ENCODE measurements at regions not wholly inside any gene's neighbourhood (a gene's known extent, or its start where the extent isn't known, plus 50 kb on each side); places are given as distances from the start of the nearest gene placed in this dataset.

GRCh38 chr12:82029936-82030335 lies 270.8 kb upstream of the PPFIA2 start:
- no peak for DNase-seq

GRCh38 chr12:82028772-82029171 lies 269.6 kb upstream of the PPFIA2 start:
- no peak for DNase-seq

GRCh38 chr12:82027612-82028011 lies 268.5 kb upstream of the PPFIA2 start:
- no peak for DNase-seq

- no peak for DNase-seq
Measured at GRCh38 chr12:82025462-82025861, 266.3 kb upstream of the PPFIA2 start.

GRCh38 chr12:82019533-82019932 lies 260.4 kb upstream of the PPFIA2 start:
- no peak for DNase-seq

GRCh38 chr12:82015623-82016347 lies 256.6 kb upstream of the PPFIA2 start:
- DNase-seq: no peak

GRCh38 chr12:82012176-82012575 lies 253.0 kb upstream of the PPFIA2 start:
- DNase-seq: no peak

- no peak for DNase-seq
Measured at GRCh38 chr12:82009524-82009923, 250.4 kb upstream of the PPFIA2 start.

GRCh38 chr12:82008251-82008650 lies 249.1 kb upstream of the PPFIA2 start:
- no peak for DNase-seq

GRCh38 chr12:81998761-81999378 lies 239.7 kb upstream of the PPFIA2 start:
- no peak for DNase-seq

- no peak for DNase-seq
Measured at GRCh38 chr12:81992461-81992860, 233.3 kb upstream of the PPFIA2 start.

GRCh38 chr12:81991868-81992267 lies 232.7 kb upstream of the PPFIA2 start:
- DNase-seq: no peak

GRCh38 chr12:81988362-81988761 lies 229.2 kb upstream of the PPFIA2 start:
- DNase-seq: no peak

GRCh38 chr12:81987371-81987770 lies 228.2 kb upstream of the PPFIA2 start:
- no peak for DNase-seq

GRCh38 chr12:81976661-81977060 lies 217.5 kb upstream of the PPFIA2 start:
- no peak for DNase-seq

- no peak for DNase-seq
Measured at GRCh38 chr12:81974762-81975161, 215.6 kb upstream of the PPFIA2 start.

- DNase-seq: no peak
Measured at GRCh38 chr12:81968421-81968820, 209.3 kb upstream of the PPFIA2 start.

- no peak for DNase-seq
Measured at GRCh38 chr12:81963636-81964035, 204.5 kb upstream of the PPFIA2 start.

- DNase-seq: no peak
Measured at GRCh38 chr12:81963026-81963425, 203.9 kb upstream of the PPFIA2 start.

- no peak for DNase-seq
Measured at GRCh38 chr12:81962126-81962856, 203.1 kb upstream of the PPFIA2 start.

GRCh38 chr12:81958406-81958805 lies 199.3 kb upstream of the PPFIA2 start:
- DNase-seq: no peak

- no peak for DNase-seq
Measured at GRCh38 chr12:81957631-81958030, 198.5 kb upstream of the PPFIA2 start.

- DNase-seq: no peak
Measured at GRCh38 chr12:81956468-81956860, 197.3 kb upstream of the PPFIA2 start.

GRCh38 chr12:81953541-81953940 lies 194.4 kb upstream of the PPFIA2 start:
- no peak for DNase-seq

Data from stimulated activated naive CD4-positive, alpha-beta T cell treated with Interleukin-2 at 50 U/mL for 16 hours (primary cell).